ENCODE measurements at regions not wholly inside any gene's neighbourhood (a gene's known extent, or its start where the extent isn't known, plus 50 kb on each side); places are given as distances from the start of the nearest gene placed in this dataset.

- TF ChIP-seq EZH2phosphoT487 (IDR thresholded peaks at IDR 0.05; ENCODE audit: insufficient read depth, low read depth): no peak
- no peak for TF ChIP-seq EZH2 (IDR thresholded peaks at IDR 0.05; ENCODE audit: insufficient read depth, poor library complexity, severe bottlenecking)
Observed at GRCh38 chr1:80436851-80437250, 1363.9 kb upstream of the ADGRL2 start.

Data from GM23248 (cell line).